ENCODE measurements at regions not wholly inside any gene's neighbourhood (a gene's known extent, or its start where the extent isn't known, plus 50 kb on each side); places are given as distances from the start of the nearest gene placed in this dataset.

DNA sequence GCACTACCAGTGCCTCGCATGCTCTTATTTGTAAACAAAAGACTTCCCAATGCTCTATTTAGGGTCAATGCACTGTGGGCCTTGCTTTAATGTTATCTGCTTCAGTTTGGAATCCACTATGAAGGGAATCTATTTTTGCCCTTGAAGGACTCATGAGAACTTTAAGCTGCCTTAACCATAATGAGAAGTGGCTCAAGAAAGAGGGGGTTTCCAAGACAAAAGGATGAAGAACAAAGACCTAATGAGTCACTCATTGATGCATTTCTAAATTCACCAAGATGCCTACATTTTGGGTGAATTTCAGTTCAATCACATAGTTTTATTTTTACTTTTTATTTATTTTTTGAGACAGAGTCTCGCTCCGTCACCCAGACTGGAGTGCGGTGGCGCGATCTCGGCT, 228.2 kb downstream of the LY86 start:
- Histone ChIP-seq H3K36me3 (no peaks in the 10 kb centered on the region), H3K27me3 (0 out of 2 replicates have a peak, but pooled peaks cover 4% of the 10 kb centered on the region), H3K4me1 (no peaks in the 10 kb centered on the region), H3K4me3 (ENCODE audit: low read depth, low read length) (no peak overlapping the region), H3K9me3 (no peaks in the 10 kb centered on the region)
- DNase-seq = no peak
- TF ChIP-seq CTCF (IDR thresholded peaks at IDR 0.05; ENCODE audit: low read depth, low read length) = no peak

GRCh38 chr6:6818078-6818639, 229.6 kb downstream of the LY86 start:
- no peak for TF ChIP-seq CTCF (IDR thresholded peaks at IDR 0.05; ENCODE audit: low read depth, low read length)
- Histone ChIP-seq H3K36me3 (no peaks in the 10 kb centered on the region), H3K4me3 (ENCODE audit: low read depth, low read length) (no peak overlapping the region), H3K9me3 (no peaks in the 10 kb centered on the region), H3K27me3 (0 out of 2 replicates have a peak, but pooled peaks cover 4% of the 10 kb centered on the region), H3K4me1 (no peaks in the 10 kb centered on the region)
- DNase-seq = no peak

- Histone ChIP-seq H3K27me3 (0 out of 2 replicates have a peak, but pooled peaks cover 4% of the 10 kb centered on the region), H3K9me3 (no peaks in the 10 kb centered on the region), H3K4me3 (ENCODE audit: low read depth, low read length) (no peak overlapping the region), H3K4me1 (no peaks in the 10 kb centered on the region), H3K36me3 (no peaks in the 10 kb centered on the region)
- TF ChIP-seq CTCF (IDR thresholded peaks at IDR 0.05; ENCODE audit: low read depth, low read length) = no peak
- DNase-seq = no peak
Observed at GRCh38 chr6:6820641-6821238, 232.2 kb downstream of the LY86 start.

GRCh38 chr6:6821639-6822261, 233.2 kb downstream of the LY86 start:
- no peaks in the 10 kb centered on the region for H3K9me3 ChIP-seq
- H3K4me3 ChIP-seq (ENCODE audit: low read depth, low read length) = no peak overlapping the region
- H3K27me3 ChIP-seq = 0 out of 2 replicates have a peak, but pooled peaks cover 4% of the 10 kb centered on the region
- no peaks in the 10 kb centered on the region for H3K4me1 ChIP-seq
- H3K36me3 ChIP-seq = no peaks in the 10 kb centered on the region
- DNase-seq = no peak
- no peak for TF ChIP-seq CTCF (IDR thresholded peaks at IDR 0.05; ENCODE audit: low read depth, low read length)

GRCh38 chr6:6823030-6823429, 234.5 kb downstream of the LY86 start:
- TF ChIP-seq CTCF (IDR thresholded peaks at IDR 0.05; ENCODE audit: low read depth, low read length) = no peak
- DNase-seq = no peak
- Histone ChIP-seq H3K9me3 (no peaks in the 10 kb centered on the region), H3K4me3 (ENCODE audit: low read depth, low read length) (no peak overlapping the region), H3K4me1 (no peaks in the 10 kb centered on the region), H3K36me3 (no peaks in the 10 kb centered on the region), H3K27me3 (0 out of 2 replicates have a peak, but pooled peaks cover 4% of the 10 kb centered on the region)
